KBM-7 (cell line): ENCODE measurements at regions not wholly inside any gene's neighbourhood (a gene's known extent, or its start where the extent isn't known, plus 50 kb on each side); places are given as distances from the start of the nearest gene placed in this dataset.
"Not testable (repeated sequence)": the region's sequence is repeated elsewhere in the genome, so short reads cannot be mapped to it uniquely, and the experiment has no call there.

Experiments used
- DNase-seq: peaks from one replicate; pipeline ENCODE4 v3.0.0-alpha.2; 2015
- in situ Hi-C: fragments of 300-500 bp; cut with MboI; formaldehyde crosslinking; loops from 2 replicates; pipeline ENCODE4 v1.14.3; 2020; ENCODE audit warnings: low sequenced_read_pairs, low pct_unique_long_range_greater_than_20kb, mixed read lengths

DNA sequence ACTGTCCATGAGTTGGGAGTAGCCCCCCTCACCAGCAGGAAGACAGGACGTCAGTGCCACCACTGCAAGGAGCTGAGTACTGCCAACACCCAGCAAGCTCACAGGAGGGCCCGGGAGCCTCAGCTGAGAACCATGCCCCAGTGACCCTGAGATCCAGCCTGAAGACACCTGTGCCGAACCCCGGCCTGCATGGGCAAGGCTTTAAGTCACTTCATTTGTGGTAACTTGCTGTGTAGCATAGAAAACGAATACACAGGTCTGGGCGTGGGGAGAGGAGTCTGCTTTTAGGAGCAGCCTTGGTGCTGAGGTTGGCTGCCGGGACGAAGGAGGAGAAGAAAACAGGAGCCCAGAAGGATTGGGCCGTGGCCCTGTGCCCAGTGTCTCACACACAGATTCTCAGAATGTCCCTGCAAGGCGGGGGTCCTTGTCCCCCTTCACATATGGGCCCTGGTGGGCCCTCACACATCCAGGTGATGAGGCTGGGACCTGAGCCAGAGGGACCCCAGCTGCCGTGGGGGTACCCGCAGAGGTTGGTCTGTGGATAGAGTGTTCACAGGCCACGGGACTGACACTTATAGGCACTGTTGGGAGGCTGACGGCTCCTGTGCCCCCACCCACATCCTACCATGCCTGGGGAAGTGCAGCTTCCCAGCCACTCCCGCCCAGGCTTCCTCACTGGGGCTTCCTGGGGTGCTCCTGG lies 85.3 kb downstream of the PLXNA1 start:
- DNase-seq: no peak

DNA sequence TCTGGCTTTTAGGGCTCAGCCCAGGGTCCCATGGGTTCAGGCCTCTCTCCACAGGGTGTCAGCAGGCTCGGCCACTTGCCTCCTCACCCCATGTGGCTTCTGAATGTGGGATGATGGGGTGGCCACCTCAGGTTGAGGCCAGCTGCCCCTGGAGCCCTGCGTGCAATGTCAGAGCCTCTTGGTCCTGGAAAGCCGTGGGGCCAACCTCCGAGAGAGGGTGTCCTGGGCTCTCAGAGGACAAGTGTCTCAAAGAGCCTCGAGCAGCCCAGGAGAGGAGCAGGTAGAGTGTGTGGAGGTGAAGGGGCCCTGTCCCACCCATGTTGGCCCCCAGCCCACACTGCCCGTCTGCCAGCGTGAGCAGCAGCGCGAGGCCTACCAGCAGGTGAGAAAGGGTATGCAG lies 86.0 kb downstream of the PLXNA1 start:
- DNase-seq: no peak
- in situ Hi-C loops: no loop called here

More for the DNA sequence above, 85.3 kb downstream of the PLXNA1 start:
- in situ Hi-C loops: no loop called here

- DNase-seq: no peak
- in situ Hi-C loops: no loop called here
These were observed 87.0 kb downstream of the PLXNA1 start for GRCh38 chr3:127069814-127070440.

DNA sequence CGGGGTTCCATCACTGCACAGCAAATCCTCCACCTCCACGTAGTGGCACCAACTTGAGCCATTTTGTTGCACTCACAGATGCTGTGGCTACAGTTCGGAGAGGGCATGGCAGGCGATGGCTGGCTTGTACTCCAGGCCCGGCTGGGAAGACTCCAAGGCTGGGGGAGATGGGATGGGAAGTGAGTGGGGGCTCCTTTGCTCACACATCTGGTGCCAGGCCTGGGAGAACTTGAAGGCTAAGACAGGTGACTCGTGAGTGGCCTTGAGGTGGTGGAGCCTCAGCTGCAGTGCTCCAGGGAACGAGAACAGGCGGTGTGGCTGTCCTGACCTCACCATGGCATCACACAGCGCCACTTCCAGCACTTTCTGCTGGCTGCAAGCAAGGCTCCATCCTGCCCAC lies 87.9 kb downstream of the PLXNA1 start:
- in situ Hi-C loops: no loop called here
- DNase-seq: no peak

GRCh38 chr3:127071597-127072001 lies 88.7 kb downstream of the PLXNA1 start:
- in situ Hi-C loops: no loop called here
- no peak for DNase-seq

GRCh38 chr3:127072221-127072771 lies 89.4 kb downstream of the PLXNA1 start:
- DNase-seq: no peak
- in situ Hi-C loops: no loop called here

GRCh38 chr3:127072971-127073783 lies 90.3 kb downstream of the PLXNA1 start:
- in situ Hi-C loops: no loop called here
- no peak for DNase-seq

- no peak for DNase-seq
- in situ Hi-C loops: no loop called here
These were observed 91.3 kb downstream of the PLXNA1 start for GRCh38 chr3:127073941-127074820.

GRCh38 chr3:127074900-127075360 lies 92.0 kb downstream of the PLXNA1 start:
- peak; percentile 92 for DNase-seq

DNA sequence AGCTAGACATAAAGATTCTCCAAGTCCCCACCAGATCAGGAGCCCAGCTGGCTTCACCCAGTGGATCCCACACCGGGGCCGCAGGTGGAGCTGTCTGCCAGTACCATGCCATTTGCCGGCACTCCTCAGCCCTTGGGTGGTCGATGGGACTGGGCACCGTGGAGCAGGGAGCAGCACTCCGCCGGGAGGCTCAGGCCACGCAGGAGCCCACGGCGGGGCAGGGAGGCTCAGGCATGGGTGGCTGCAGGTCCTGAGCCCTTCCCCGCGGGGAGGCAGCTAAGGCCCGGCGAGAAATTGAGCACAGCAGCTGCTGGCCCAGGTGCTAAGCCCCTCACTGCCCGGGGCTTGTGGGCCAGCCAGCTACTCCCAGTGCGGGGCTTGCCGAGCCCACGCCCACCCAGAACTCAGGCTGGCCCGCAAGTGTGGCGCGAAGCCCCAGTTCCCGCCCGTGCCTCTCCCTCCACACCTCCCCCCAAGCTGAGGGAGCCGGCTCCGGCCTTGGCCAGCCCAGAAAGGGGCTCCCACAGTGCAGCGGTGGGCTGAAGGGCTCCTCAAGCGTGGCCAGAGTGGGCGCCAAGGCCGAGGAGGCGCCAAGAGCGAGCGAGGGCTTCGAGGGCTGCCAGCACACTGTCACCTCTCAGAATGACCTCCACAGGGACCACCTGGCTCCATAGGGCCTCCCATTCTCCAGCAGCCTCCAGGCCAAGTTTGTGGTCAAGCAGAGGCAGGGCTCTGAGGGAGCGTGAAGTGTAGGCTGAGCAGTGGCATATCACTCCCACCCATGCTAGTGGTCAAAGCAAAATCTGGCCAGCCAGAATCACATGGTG lies 93.5 kb downstream of the PLXNA1 start:
- in situ Hi-C loops, DNase-seq: not testable (repeated sequence)

More at GRCh38 chr3:127074900-127075360, 92.0 kb downstream of the PLXNA1 start:
- in situ Hi-C loops: no loop called here

DNA sequence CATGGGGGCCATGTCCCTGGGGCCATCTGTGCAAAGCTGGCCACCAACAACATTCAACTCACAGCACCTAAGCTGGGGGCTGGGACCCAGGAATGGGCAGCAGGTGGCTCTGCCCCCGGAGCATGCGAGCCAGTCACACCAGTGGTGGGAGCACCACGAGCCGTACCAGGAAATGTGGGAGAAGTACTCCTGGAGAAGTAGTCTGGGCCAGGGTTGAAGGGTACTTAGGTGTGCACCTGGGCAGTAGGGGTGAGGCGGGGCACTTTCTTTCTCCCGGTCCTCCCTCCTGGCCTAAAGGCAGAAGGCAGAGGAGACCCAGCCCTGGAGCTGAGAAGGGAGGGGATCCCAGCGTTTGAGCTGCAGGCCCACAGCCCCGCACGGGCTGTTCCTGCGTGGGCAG lies 94.2 kb downstream of the PLXNA1 start:
- in situ Hi-C loops: no loop called here
- DNase-seq: no peak

- no peak for DNase-seq
- in situ Hi-C loops: no loop called here
These were observed 94.7 kb downstream of the PLXNA1 start for GRCh38 chr3:127077505-127078064.

DNA sequence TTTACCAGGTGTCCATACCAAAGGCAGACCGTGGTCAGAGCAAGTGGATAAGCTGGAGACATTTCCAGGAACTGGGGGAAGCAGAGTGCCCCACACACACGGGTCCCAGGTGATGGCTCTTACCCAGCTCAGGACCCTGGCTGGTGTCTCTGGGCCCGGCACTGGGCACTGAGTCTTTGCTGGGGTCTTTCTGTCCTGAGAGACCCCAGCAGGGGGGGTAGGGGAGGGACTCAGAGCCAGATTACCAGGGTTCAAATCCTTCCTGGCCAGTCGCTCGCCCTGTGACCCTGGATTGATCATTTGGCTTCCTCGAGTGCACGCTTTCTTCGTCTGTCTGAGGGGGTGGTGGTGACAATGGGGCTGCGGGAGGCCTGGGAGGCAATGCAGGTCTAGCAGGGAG lies 95.7 kb downstream of the PLXNA1 start:
- DNase-seq: no peak
- in situ Hi-C loops: no loop called here

DNA sequence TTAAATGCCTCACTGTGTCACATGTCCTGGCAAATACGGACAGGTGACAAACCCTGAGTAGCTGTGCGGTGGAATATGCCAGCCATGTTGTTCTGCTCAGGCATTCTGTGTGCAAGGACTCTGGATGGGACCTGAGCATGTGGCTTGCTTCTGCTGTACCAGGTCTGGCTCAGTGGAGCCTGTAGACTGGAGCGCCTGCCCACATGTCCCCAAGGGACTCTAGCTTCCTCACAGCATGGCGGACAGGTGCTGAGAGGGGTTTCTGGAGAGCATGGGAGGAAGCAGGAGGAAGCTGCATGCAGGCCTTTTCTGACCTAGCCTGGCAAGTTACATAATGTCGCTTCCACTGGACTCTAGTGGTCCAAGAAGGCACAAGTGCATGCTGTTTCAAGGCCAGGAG lies 96.3 kb downstream of the PLXNA1 start:
- DNase-seq: no peak
- in situ Hi-C loops: no loop called here

GRCh38 chr3:127081001-127081720 lies 98.2 kb downstream of the PLXNA1 start:
- DNase-seq: no peak
- in situ Hi-C loops: no loop called here

GRCh38 chr3:127082066-127082465 lies 99.2 kb downstream of the PLXNA1 start:
- in situ Hi-C loops: no loop called here

GRCh38 chr3:127083778-127084397 lies 101.0 kb downstream of the PLXNA1 start:
- no peak for DNase-seq
- in situ Hi-C loops: no loop called here

More at GRCh38 chr3:127082066-127082465, 99.2 kb downstream of the PLXNA1 start:
- no peak for DNase-seq
